LNCaP clone FGC (cell line): ENCODE measurements at regions not wholly inside any gene's neighbourhood (a gene's known extent, or its start where the extent isn't known, plus 50 kb on each side); places are given as distances from the start of the nearest gene placed in this dataset.
"Not testable (repeated sequence)": the region's sequence is repeated elsewhere in the genome, so short reads cannot be mapped to it uniquely, and the experiment has no call there.

ENCODE experiments used
- DNase-seq: peaks from one replicate; pipeline ENCODE4 v3.0.0-alpha.2; 2011; ENCODE audit warnings: low read depth
- H3K4me3 ChIP-seq: 2 replicates; pipeline ENCODE4 v1.5.1; 2011; ENCODE audit warnings: mild to moderate bottlenecking, low read depth, low read length, control low read depth
- CTCF ChIP-seq: IDR thresholded peaks from 2 replicates; pipeline ENCODE4 v1.5.1; 2012; ENCODE audit warnings: mild to moderate bottlenecking; ENCODE audit not compliant: control insufficient read depth, insufficient read depth; ENCODE audit errors: extremely low read depth

GRCh38 chr1:88566615-88567387, 117.3 kb upstream of the PKN2 start:
- H3K4me3 ChIP-seq, result no peak overlapping the region
- TF ChIP-seq CTCF, result no peak
- DNase-seq, result no peak

GRCh38 chr1:88571506-88571905, 112.6 kb upstream of the PKN2 start:
- TF ChIP-seq CTCF, result no peak
- no peak overlapping the region for H3K4me3 ChIP-seq
- DNase-seq, result no peak

- DNase-seq, result no peak
- no peak overlapping the region for H3K4me3 ChIP-seq
- no peak for TF ChIP-seq CTCF
These were observed 104.5 kb upstream of the PKN2 start for GRCh38 chr1:88579598-88579997.

GRCh38 chr1:88581703-88582102, 102.4 kb upstream of the PKN2 start:
- no peak for DNase-seq
- no peak overlapping the region for H3K4me3 ChIP-seq
- TF ChIP-seq CTCF, result no peak

GRCh38 chr1:88593358-88593757, 90.7 kb upstream of the PKN2 start:
- no peak for TF ChIP-seq CTCF
- H3K4me3 ChIP-seq, result no peak overlapping the region
- no peak for DNase-seq

- TF ChIP-seq CTCF, result peak; percentile 48
- no peak for DNase-seq
These were observed 88.6 kb upstream of the PKN2 start for GRCh38 chr1:88595355-88596002.

GRCh38 chr1:88597973-88598372, 86.1 kb upstream of the PKN2 start:
- not testable (repeated sequence) for DNase-seq, H3K4me3 ChIP-seq

More at GRCh38 chr1:88595355-88596002, 88.6 kb upstream of the PKN2 start:
- no peak overlapping the region for H3K4me3 ChIP-seq
